Stimulated activated CD8-positive, alpha-beta memory T cell treated with anti-CD3 and anti-CD28 coated beads, Interleukin-4, amount 100 ng/mL, for 24 hours (primary cell): ENCODE measurements at regions not wholly inside any gene's neighbourhood (a gene's known extent, or its start where the extent isn't known, plus 50 kb on each side); places are given as distances from the start of the nearest gene placed in this dataset.

Source experiments
- DNase-seq: peaks from one replicate; pipeline ENCODE4 v3.0.0-alpha.2; 2020; ENCODE audit warnings: low read depth

DNA sequence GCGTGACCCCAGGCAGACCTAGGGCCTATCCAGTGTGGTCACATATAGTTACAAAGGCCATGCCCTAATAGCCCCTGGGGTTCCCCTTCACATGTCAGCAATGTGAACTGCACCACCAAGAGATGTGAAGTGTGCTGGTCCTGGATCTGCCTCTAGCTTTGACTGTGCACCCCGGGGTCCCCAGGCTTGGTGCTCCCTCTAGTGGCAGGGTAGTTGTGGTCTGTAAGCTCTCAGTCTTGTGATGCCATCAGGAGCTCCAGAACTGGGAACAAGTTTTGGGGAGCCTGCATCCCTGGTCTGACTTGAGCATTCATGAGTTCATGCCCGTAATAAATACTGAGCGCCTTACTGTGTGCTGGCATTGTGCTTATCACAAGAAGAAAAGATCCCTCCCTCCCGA is 143.4 kb downstream of the DHX35 start:
- DNase-seq = no peak

DNA sequence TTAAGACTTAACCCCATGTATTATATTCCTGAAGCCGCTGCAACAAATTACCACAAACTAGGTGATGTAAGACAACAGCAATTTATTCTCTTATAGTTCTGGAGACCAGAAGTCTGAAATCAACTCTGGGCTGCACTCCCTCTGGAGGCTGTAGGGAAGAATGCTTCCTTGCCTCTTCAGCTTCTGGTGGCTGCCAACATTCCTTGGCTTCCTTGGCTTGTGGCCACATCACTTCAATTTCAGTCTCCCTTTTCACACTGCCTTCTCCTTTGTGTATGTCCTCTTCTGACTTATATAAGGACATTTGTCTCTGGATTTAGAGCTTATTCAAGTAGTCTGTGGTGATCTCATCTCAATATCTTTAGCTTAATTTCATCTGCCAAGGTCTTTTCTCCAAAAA is 141.6 kb downstream of the DHX35 start:
- DNase-seq = no peak

GRCh38 chr20:39103305-39103704 is 141.2 kb downstream of the DHX35 start:
- DNase-seq = no peak

DNA sequence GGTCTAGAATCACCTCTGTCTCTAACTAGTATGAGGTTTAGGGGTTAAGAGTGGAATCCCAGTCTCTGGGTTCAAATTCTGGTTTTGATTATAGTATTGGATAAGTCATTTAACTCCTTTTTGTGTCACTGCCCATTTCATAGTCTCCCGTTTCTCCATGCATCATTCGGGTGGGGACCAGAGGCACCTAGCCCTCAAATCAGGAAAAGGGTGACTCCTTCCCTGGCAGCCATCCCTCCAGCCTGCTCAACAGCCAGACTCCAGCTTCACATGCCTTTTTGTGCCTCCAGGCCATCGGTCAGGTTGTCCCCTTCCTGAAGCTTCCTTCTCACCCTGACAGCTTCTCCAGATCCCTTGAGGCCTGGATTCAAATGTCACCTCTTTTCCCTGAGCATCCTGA is 139.8 kb downstream of the DHX35 start:
- no peak for DNase-seq

DNA sequence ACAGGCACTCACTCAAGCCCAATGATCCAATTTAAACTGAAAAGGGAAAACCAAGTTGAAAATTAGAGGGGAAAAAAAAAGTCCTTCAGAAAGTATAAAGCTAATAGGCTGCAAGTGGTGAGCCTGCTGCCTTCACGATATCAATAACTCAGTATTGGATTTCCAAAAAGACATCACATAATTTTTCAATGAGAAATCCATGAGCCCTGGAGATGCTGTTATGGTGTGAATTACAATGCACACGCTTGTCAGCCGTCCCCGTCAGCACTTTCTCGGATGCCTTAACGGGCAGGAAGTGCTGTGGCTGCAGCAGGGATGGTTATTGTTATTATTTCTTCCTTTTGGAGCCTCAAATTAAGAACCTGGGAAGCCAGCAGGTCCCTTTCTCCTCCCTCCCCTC is 138.5 kb downstream of the DHX35 start:
- DNase-seq = no peak

- no peak for DNase-seq
Measured at GRCh38 chr20:39097889-39098288, 135.7 kb downstream of the DHX35 start.

DNA sequence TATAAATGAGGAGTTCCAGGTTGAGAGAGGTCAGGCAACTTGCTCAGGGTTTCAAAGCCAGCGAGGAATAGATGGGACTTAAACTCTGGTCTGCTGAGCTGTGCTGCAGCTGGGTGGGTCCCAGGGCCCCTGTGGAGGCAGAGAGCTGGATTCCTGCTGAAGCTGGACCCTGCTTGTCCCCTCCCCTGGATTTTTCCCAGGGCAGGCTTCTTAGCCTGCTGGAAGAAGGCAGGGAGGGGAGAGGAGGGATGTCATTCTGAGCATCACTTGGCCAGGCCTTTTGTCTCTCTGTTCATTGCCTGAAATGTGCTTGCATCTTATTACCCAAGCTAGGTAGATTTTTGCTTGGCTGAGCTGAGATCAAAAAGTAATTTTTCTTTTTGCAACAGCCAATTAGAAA is 133.7 kb downstream of the DHX35 start:
- no peak for DNase-seq

DNA sequence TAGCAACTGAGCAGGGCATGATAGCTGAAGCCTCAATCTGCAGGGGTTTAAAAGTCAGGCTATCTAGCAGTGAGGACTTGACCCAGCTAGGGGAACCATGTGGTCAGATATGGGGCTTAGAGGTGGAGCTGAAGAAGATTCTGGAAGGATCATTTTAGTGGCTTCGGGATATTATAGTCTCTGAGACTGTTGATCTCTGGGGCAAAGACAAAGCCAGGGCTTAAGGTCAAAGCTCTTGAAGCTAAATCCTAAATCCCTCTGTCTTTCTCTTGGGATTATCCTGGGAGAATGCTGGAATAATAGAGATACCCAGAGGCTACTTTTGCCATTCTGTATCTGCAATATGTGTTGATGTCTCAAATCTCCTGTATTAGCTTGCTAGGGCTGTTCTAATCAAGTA is 132.2 kb downstream of the DHX35 start:
- no peak for DNase-seq

GRCh38 chr20:39092733-39093410 is 130.7 kb downstream of the DHX35 start:
- no peak for DNase-seq

- DNase-seq = no peak
Measured at GRCh38 chr20:39090906-39091305, 128.8 kb downstream of the DHX35 start.

DNA sequence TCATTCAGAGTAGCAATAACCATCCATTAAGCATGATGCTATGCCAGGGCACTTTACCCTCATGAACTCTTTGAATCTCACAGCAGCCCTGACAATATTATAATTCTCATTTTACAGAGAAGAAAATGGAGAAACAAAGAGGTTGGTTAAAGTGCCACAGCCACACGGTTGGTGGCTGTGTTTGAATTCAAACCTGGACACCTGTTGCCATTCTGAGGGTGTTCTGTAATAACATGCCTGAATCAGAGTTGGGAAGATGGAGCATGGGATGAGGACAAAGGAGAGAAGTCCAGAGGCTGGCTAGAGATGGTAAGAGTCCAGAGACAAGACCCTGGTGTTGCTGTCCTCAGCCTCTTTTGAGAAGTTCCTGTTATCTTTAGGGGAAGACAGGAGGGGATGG is 127.7 kb downstream of the DHX35 start:
- DNase-seq = no peak
